Fibroblast of villous mesenchyme (primary cell): ENCODE measurements at regions not wholly inside any gene's neighbourhood (a gene's known extent, or its start where the extent isn't known, plus 50 kb on each side); places are given as distances from the start of the nearest gene placed in this dataset.

Source experiments
- DNase-seq: peaks from one replicate; pipeline ENCODE4 v3.0.0-alpha.2; 2010; ENCODE audit warnings: low read depth
- H3K4me3 ChIP-seq: 2 replicates; pipeline ENCODE4 v1.5.1; 2011; ENCODE audit warnings: low read depth, mild to moderate bottlenecking, low read length
- CTCF ChIP-seq: IDR thresholded peaks from 2 replicates; pipeline ENCODE4 v1.5.1; 2012; ENCODE audit warnings: low read depth, mild to moderate bottlenecking, low read length; ENCODE audit not compliant: insufficient read depth

GRCh38 chr22:49091917-49092545, 735.6 kb downstream of the BRD1 start:
- DNase-seq: no peak
- no peak overlapping the region for H3K4me3 ChIP-seq
- TF ChIP-seq CTCF: no peak

- no peak for TF ChIP-seq CTCF
- no peak for DNase-seq
- no peak overlapping the region for H3K4me3 ChIP-seq
Measured at GRCh38 chr22:49091451-49091850, 736.2 kb downstream of the BRD1 start.

- DNase-seq: no peak
- TF ChIP-seq CTCF: no peak
- H3K4me3 ChIP-seq: no peak overlapping the region
Measured at GRCh38 chr22:49090853-49091135, 736.9 kb downstream of the BRD1 start.

- H3K4me3 ChIP-seq: no peak overlapping the region
Measured at GRCh38 chr22:49090061-49090852, 737.4 kb downstream of the BRD1 start.

GRCh38 chr22:49088801-49089791, 738.6 kb downstream of the BRD1 start:
- no peak for DNase-seq
- H3K4me3 ChIP-seq: no peak overlapping the region
- TF ChIP-seq CTCF: no peak

More at GRCh38 chr22:49090061-49090852, 737.4 kb downstream of the BRD1 start:
- DNase-seq: no peak
- TF ChIP-seq CTCF: no peak

- H3K4me3 ChIP-seq: no peak overlapping the region
- no peak for TF ChIP-seq CTCF
- no peak for DNase-seq
Measured at GRCh38 chr22:49087716-49088601, 739.7 kb downstream of the BRD1 start.
